IMR-90 (cell line): ENCODE measurements at regions not wholly inside any gene's neighbourhood (a gene's known extent, or its start where the extent isn't known, plus 50 kb on each side); places are given as distances from the start of the nearest gene placed in this dataset.

Source experiments
- ATAC-seq: fragments of 200-7000 bp; cut with Tn5 transposase; 2 replicates; pipeline ENCODE4 v1.9.1; 2020; ENCODE audit warnings: low read depth, mild to moderate bottlenecking, moderate library complexity
- BruUV-seq: library from RNA; stranded (reverse); fragments of 400-500 nt; replicated peaks from 2 replicates; lab custom pipeline; 2021; lab: Mats Ljungman, UMichigan
- CTCF ChIA-PET: fragments of 300-600 bp; formaldehyde crosslinking; extraction: SDS; loops from one replicate; lab custom pipeline; 2021; ENCODE audit warnings: antibody characterized with exemption; lab: Yijun Ruan, JAX
- POLR2A ChIA-PET: fragments of 300-600 bp; sonication (Branson Sonifier 250); formaldehyde crosslinking; loops from one replicate; lab custom pipeline; 2022; ENCODE audit warnings: antibody characterized with exemption; ENCODE audit not compliant: unreplicated experiment; lab: Charles Lee
- DNase-seq: peaks from one replicate; pipeline ENCODE4 v3.0.0; 2013
- H2AFZ ChIP-seq: replicated peaks from 2 replicates; pipeline ENCODE3; 2013; ENCODE audit warnings: low read length, mild to moderate bottlenecking; ENCODE audit not compliant: poor library complexity
- H2AK5ac ChIP-seq: 2 replicates; pipeline ENCODE4 v1.6.1; 2013; ENCODE audit warnings: low read depth, low read length, inconsistent platforms
- H2AK9ac ChIP-seq: replicated peaks from 2 replicates; pipeline ENCODE3; 2013; ENCODE audit warnings: mild to moderate bottlenecking, low read depth, low read length, moderate library complexity; ENCODE audit not compliant: poor library complexity
- H2BK120ac ChIP-seq: 2 replicates; pipeline ENCODE4 v1.6.1; 2013; ENCODE audit warnings: low read depth, low read length, inconsistent platforms
- H2BK15ac ChIP-seq: 3 replicates; pipeline ENCODE4 v1.6.1; 2013; ENCODE audit warnings: low read depth, low read length, inconsistent platforms
- H2BK20ac ChIP-seq: 2 replicates; pipeline ENCODE4 v1.6.1; 2013; ENCODE audit warnings: low read depth, mild to moderate bottlenecking, inconsistent platforms, low read length, moderate library complexity
- H2BK5ac ChIP-seq: 2 replicates; pipeline ENCODE4 v1.6.1; 2013; ENCODE audit warnings: mild to moderate bottlenecking, low read depth, low read length, inconsistent platforms; ENCODE audit not compliant: poor library complexity, severe bottlenecking
- H3K14ac ChIP-seq: replicated peaks from 2 replicates; pipeline ENCODE4 v1.6.1; 2013; ENCODE audit warnings: low read depth, low read length, inconsistent platforms
- H3K18ac ChIP-seq: 2 replicates; pipeline ENCODE4 v1.6.1; 2013; ENCODE audit warnings: low read depth, low read length, control low read depth
- H3K23ac ChIP-seq: 2 replicates; pipeline ENCODE4 v1.6.1; 2013; ENCODE audit warnings: low read depth, low read length, inconsistent platforms
- H3K27ac ChIP-seq: 2 replicates; pipeline ENCODE4 v1.5.1; 2013; ENCODE audit warnings: mild to moderate bottlenecking, control low read depth, low read length; ENCODE audit not compliant: insufficient read depth
- H3K27me3 ChIP-seq: 2 replicates; pipeline ENCODE4 v1.6.1; 2013; ENCODE audit warnings: low read length; ENCODE audit not compliant: control insufficient read depth, insufficient read depth
- H3K36me3 ChIP-seq: 2 replicates; pipeline ENCODE4 v1.6.1; 2013; ENCODE audit warnings: low read length, mixed read lengths; ENCODE audit not compliant: control insufficient read depth, insufficient read depth
- H3K4ac ChIP-seq: 2 replicates; pipeline ENCODE4 v1.6.1; 2013; ENCODE audit warnings: low read depth, low read length, inconsistent platforms
- H3K4me1 ChIP-seq: 2 replicates; pipeline ENCODE4 v1.6.1; 2013; ENCODE audit warnings: low read length, mixed read lengths; ENCODE audit not compliant: control insufficient read depth, insufficient read depth
- H3K4me2 ChIP-seq: 2 replicates; pipeline ENCODE4 v1.6.1; 2013; ENCODE audit warnings: low read depth, mild to moderate bottlenecking, control low read depth, low read length, moderate library complexity
- H3K4me3 ChIP-seq: 2 replicates; pipeline ENCODE4 v1.5.1; 2013; ENCODE audit warnings: low read depth, mild to moderate bottlenecking, control low read depth, low read length, moderate library complexity; ENCODE audit not compliant: insufficient read depth
- H3K56ac ChIP-seq: 2 replicates; pipeline ENCODE4 v1.6.1; 2013; ENCODE audit warnings: low read length, inconsistent platforms; ENCODE audit not compliant: insufficient read depth; ENCODE audit errors: extremely low read depth
- H3K79me1 ChIP-seq, 2 experiments: 2 replicates each; pipeline ENCODE4 v1.6.1; 2013; ENCODE audit warnings: low read length in 2 of 2, inconsistent platforms in 1 of 2, low read depth in 1 of 2
- H3K9ac ChIP-seq: 2 replicates; pipeline ENCODE4 v1.6.1; 2013; ENCODE audit warnings: low read depth, low read length, control low read depth
- H3K9me1 ChIP-seq: 2 replicates; pipeline ENCODE4 v1.6.1; 2013; ENCODE audit warnings: low read length, inconsistent platforms; ENCODE audit not compliant: insufficient read depth
- H3K9me3 ChIP-seq: 2 replicates; pipeline ENCODE4 v1.6.1; 2013; ENCODE audit warnings: low read length; ENCODE audit not compliant: control insufficient read depth, insufficient read depth
- H4K20me1 ChIP-seq: 2 replicates; pipeline ENCODE4 v1.6.1; 2013; ENCODE audit warnings: low read length, inconsistent platforms; ENCODE audit not compliant: insufficient read depth
- H4K5ac ChIP-seq: 2 replicates; pipeline ENCODE4 v1.6.1; 2013; ENCODE audit warnings: mild to moderate bottlenecking, low read depth, low read length, control low read depth
- H4K8ac ChIP-seq, 2 experiments: 2 replicates each; pipeline ENCODE4 v1.6.1; 2013; ENCODE audit warnings: low read depth in 2 of 2, low read length in 2 of 2, control low read depth in 1 of 2, inconsistent platforms in 1 of 2
- H4K91ac ChIP-seq: 2 replicates; pipeline ENCODE4 v1.6.1; 2013; ENCODE audit warnings: low read depth, low read length, inconsistent platforms; ENCODE audit not compliant: insufficient read depth
- BHLHE40 ChIP-seq: fragments of 150-350 bp; IDR thresholded peaks from 2 replicates; pipeline ENCODE4 v1.6.1; 2016; ENCODE audit warnings: mild to moderate bottlenecking, low read depth, low read length
- CEBPB ChIP-seq: IDR thresholded peaks from 2 replicates; pipeline ENCODE4 v1.6.1; 2012; ENCODE audit warnings: low read depth, low read length, improper control_type of control experiment
- CHD1 ChIP-seq: IDR thresholded peaks from 2 replicates; pipeline ENCODE4 v1.6.1; 2012; ENCODE audit warnings: low read depth, low read length, improper control_type of control experiment
- CTCF ChIP-seq: conservative IDR thresholded peaks from 2 replicates; pipeline ENCODE4 v1.5.1; 2012; ENCODE audit warnings: mild to moderate bottlenecking, low read depth, low read length, improper control_type of control experiment
- FOS ChIP-seq: fragments of 150-350 bp; IDR thresholded peaks from 2 replicates; pipeline ENCODE4 v1.6.1; 2016; ENCODE audit warnings: low read depth, low read length
- MAFK ChIP-seq: IDR thresholded peaks from 2 replicates; pipeline ENCODE4 v1.6.1; 2012; ENCODE audit warnings: low read depth, low read length, improper control_type of control experiment
- MAZ ChIP-seq: IDR thresholded peaks from 2 replicates; pipeline ENCODE4 v1.6.1; 2012; ENCODE audit warnings: low read depth, mild to moderate bottlenecking, low read length, improper control_type of control experiment, moderate library complexity, borderline replicate concordance
- MXI1 ChIP-seq: IDR thresholded peaks from 2 replicates; pipeline ENCODE4 v1.6.1; 2012; ENCODE audit warnings: low read depth, mild to moderate bottlenecking, low read length, moderate library complexity, borderline replicate concordance
- NFE2L2 ChIP-seq: fragments of 150-350 bp; IDR thresholded peaks from 2 replicates; pipeline ENCODE4 v1.6.1; 2016; ENCODE audit warnings: low read depth, mild to moderate bottlenecking, low read length
- POLR2A ChIP-seq: IDR thresholded peaks from 2 replicates; pipeline ENCODE4 v1.6.1; 2012; ENCODE audit warnings: mild to moderate bottlenecking, low read depth, low read length
- RAD21 ChIP-seq: IDR thresholded peaks from 2 replicates; pipeline ENCODE4 v1.6.1; 2012; ENCODE audit warnings: low read length, improper control_type of control experiment
- RCOR1 ChIP-seq: IDR thresholded peaks from 2 replicates; pipeline ENCODE4 v1.6.1; 2012; ENCODE audit warnings: mild to moderate bottlenecking, low read length, improper control_type of control experiment; ENCODE audit not compliant: insufficient replicate concordance
- RFX5 ChIP-seq: IDR thresholded peaks from 2 replicates; pipeline ENCODE4 v1.8.0; 2012; ENCODE audit warnings: low read depth, mild to moderate bottlenecking, low read length, moderate library complexity
- SMC3 ChIP-seq: fragments of 150-350 bp; IDR thresholded peaks from 2 replicates; pipeline ENCODE4 v1.6.1; 2016; ENCODE audit warnings: low read depth, mild to moderate bottlenecking, antibody characterized with exemption, low read length, moderate library complexity
- WGBS, 2 experiments: methylation state at CpG; one replicate each; pipeline versions ENCODE4 v1.1.5 to v1.1.7; 2013; ENCODE audit warnings: missing lambda C conversion rate in 2 of 2; ENCODE audit not compliant: insufficient read length in 1 of 2; ENCODE audit errors: extremely low coverage in 2 of 2; 5-methylcytosine and 5-hydroxymethylcytosine counted together
- dilution Hi-C: fragments of 300-500 bp; cut with HindIII; formaldehyde crosslinking; loops from one replicate; pipeline ENCODE4 v1.14.3; 2018; ENCODE audit warnings: low sequenced_read_pairs; ENCODE audit not compliant: unreplicated experiment
- in situ Hi-C: fragments of 300-500 bp; cut with MboI; formaldehyde crosslinking; loops from 3 replicates; pipeline ENCODE4 v1.14.3; 2019; ENCODE audit warnings: low sequenced_read_pairs, inconsistent platforms, mixed read lengths
- intact Hi-C: fragments of 100-400 bp; cut with micrococcal nuclease; formaldehyde crosslinking; loops from 2 replicates; pipeline ENCODE4 v1.10.0; 2022
- TF ChIP-seq, protein P1 (sequence below): fragments of 150-350 bp; IDR thresholded peaks from 2 replicates; pipeline ENCODE4 v1.6.1; 2016; ENCODE audit warnings: low read depth, mild to moderate bottlenecking, low read length, moderate library complexity, borderline replicate concordance
- TF ChIP-seq, protein P2 (sequence below): fragments of 150-350 bp; IDR thresholded peaks from 2 replicates; pipeline ENCODE4 v1.6.1; 2017; ENCODE audit warnings: mild to moderate bottlenecking, antibody characterized with exemption, low read length, low read depth

GRCh38 chr4:43651991-43652390 lies 759.5 kb downstream of the GRXCR1 start:
- Histone ChIP-seq H3K18ac (no peak overlapping the region), H3K4ac (no peak overlapping the region), H3K27ac (no peak overlapping the region), H3K56ac (no peak overlapping the region), H3K27me3 (no peaks in the 10 kb centered on the region), H3K79me1 (no peaks in the 10 kb centered on the region), H4K20me1 (no peaks in the 10 kb centered on the region), H3K23ac (no peak overlapping the region), H3K9ac (no peak overlapping the region), H2BK120ac (no peak overlapping the region), H2AFZ (no peak overlapping the region), H4K5ac (no peak overlapping the region), H3K4me3 (no peak overlapping the region), H3K9me3 (no peaks in the 10 kb centered on the region; the same call in 1 of the 2 replicates), H3K14ac (no peak overlapping the region), H2AK5ac (no peak overlapping the region), H3K4me1 (no peaks in the 10 kb centered on the region), H3K9me1 (no peaks in the 10 kb centered on the region), H4K8ac (no peak overlapping the region), H4K91ac (no peak overlapping the region), H2BK15ac (no peak overlapping the region), H2BK5ac (no peak overlapping the region), H2AK9ac (no peak overlapping the region), H2BK20ac (no peak overlapping the region), H3K36me3 (no peaks in the 10 kb centered on the region), H3K4me2 (no peak overlapping the region)
- no peak for ATAC-seq
- TF ChIP-seq RAD21 (no peak), CEBPB (no peak), RCOR1 (no peak), POLR2A (no peak), RFX5 (no peak), NFE2L2 (no peak), FOS (no peak), CHD1 (no peak), MXI1 (no peak), SMC3 (no peak), CTCF (no peak), BHLHE40 (no peak), MAFK (no peak), MAZ (no peak)
- TF ChIP-seq, protein P1, sequence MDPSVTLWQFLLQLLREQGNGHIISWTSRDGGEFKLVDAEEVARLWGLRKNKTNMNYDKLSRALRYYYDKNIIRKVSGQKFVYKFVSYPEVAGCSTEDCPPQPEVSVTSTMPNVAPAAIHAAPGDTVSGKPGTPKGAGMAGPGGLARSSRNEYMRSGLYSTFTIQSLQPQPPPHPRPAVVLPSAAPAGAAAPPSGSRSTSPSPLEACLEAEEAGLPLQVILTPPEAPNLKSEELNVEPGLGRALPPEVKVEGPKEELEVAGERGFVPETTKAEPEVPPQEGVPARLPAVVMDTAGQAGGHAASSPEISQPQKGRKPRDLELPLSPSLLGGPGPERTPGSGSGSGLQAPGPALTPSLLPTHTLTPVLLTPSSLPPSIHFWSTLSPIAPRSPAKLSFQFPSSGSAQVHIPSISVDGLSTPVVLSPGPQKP = no peak
- TF ChIP-seq, protein P2, sequence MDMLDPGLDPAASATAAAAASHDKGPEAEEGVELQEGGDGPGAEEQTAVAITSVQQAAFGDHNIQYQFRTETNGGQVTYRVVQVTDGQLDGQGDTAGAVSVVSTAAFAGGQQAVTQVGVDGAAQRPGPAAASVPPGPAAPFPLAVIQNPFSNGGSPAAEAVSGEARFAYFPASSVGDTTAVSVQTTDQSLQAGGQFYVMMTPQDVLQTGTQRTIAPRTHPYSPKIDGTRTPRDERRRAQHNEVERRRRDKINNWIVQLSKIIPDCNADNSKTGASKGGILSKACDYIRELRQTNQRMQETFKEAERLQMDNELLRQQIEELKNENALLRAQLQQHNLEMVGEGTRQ = no peak
- ChIA-PET POLR2A (no interaction called here), CTCF (no interaction called here)
- DNase-seq = no peak
- in situ Hi-C loops = no loop called here
- intact Hi-C loops = no loop called here
- dilution Hi-C loops = no loop called here
- BruUV-seq = no TSS peak
- WGBS, 2 experiments = no CpG with 5 or more reads among the region's 1 CpG
